OCI-LY1 (cell line): ENCODE measurements at regions not wholly inside any gene's neighbourhood (a gene's known extent, or its start where the extent isn't known, plus 50 kb on each side); places are given as distances from the start of the nearest gene placed in this dataset.

Experiments
- H2AFZ ChIP-seq: fragments of 200-600 bp; sonication (generic), shearing (Covaris generic); 2 replicates; pipeline ENCODE4 v1.6.0; 2014; ENCODE audit warnings: antibody characterized with exemption, mild to moderate bottlenecking, low read length
- H3F3A ChIP-seq: fragments of 200-600 bp; sonication (generic), shearing (Covaris generic); 2 replicates; pipeline ENCODE4 v1.6.0; 2014; ENCODE audit warnings: mild to moderate bottlenecking, antibody characterized with exemption, low read length, moderate library complexity; ENCODE audit not compliant: insufficient read depth
- H3K27ac ChIP-seq: fragments of 200-600 bp; sonication (generic); 2 replicates; pipeline ENCODE4 v1.5.1; 2014; ENCODE audit warnings: low read length, mixed run types, mild to moderate bottlenecking, low read depth; ENCODE audit not compliant: poor library complexity, severe bottlenecking
- H3K27me3 ChIP-seq: fragments of 200-600 bp; sonication (generic); 2 replicates; pipeline ENCODE4 v1.6.0; 2014; ENCODE audit warnings: antibody characterized with exemption, mild to moderate bottlenecking, low read length, moderate library complexity; ENCODE audit not compliant: insufficient read depth
- H3K36me3 ChIP-seq: fragments of 200-600 bp; sonication (generic); 2 replicates; pipeline ENCODE4 v1.6.1; 2014; ENCODE audit warnings: mild to moderate bottlenecking, antibody characterized with exemption, low read length, moderate library complexity, mixed read lengths; ENCODE audit not compliant: insufficient read depth
- H3K4me1 ChIP-seq: fragments of 200-600 bp; sonication (generic); 2 replicates; pipeline ENCODE4 v1.5.1; 2014; ENCODE audit warnings: mild to moderate bottlenecking, low read length, moderate library complexity; ENCODE audit not compliant: insufficient read depth, severe bottlenecking
- H3K4me2 ChIP-seq: fragments of 200-600 bp; sonication (generic), shearing (Covaris generic); 2 replicates; pipeline ENCODE4 v1.6.1; 2014; ENCODE audit warnings: low read length
- H3K4me3 ChIP-seq: fragments of 200-600 bp; sonication (generic); 2 replicates; pipeline ENCODE4 v1.5.1; 2014; ENCODE audit warnings: low read length, low read depth, mild to moderate bottlenecking, mixed read lengths; ENCODE audit not compliant: poor library complexity, severe bottlenecking
- H3K79me2 ChIP-seq: fragments of 200-600 bp; shearing (Covaris generic); 2 replicates; pipeline ENCODE4 v1.6.1; 2016; ENCODE audit warnings: mixed run types, low read length, mixed read lengths; ENCODE audit not compliant: insufficient read depth
- H3K9ac ChIP-seq: fragments of 200-600 bp; sonication (generic), shearing (Covaris generic); 2 replicates; pipeline ENCODE4 v1.6.1; 2014; ENCODE audit warnings: mild to moderate bottlenecking, low read length, mixed read lengths
- H3K9me2 ChIP-seq: fragments of 200-600 bp; sonication (generic), shearing (Covaris generic); 2 replicates; pipeline ENCODE4 v1.6.1; 2014; ENCODE audit warnings: low read depth, mild to moderate bottlenecking, low read length, mixed read lengths
- H3K9me3 ChIP-seq: fragments of 200-600 bp; shearing (Covaris generic); 2 replicates; pipeline ENCODE4 v1.6.1; 2014; ENCODE audit warnings: low read length, mixed read lengths
- H4K20me1 ChIP-seq: fragments of 200-600 bp; sonication (generic), shearing (Covaris generic); 2 replicates; pipeline ENCODE4 v1.6.0; 2016; ENCODE audit warnings: mild to moderate bottlenecking, low read length; ENCODE audit not compliant: insufficient read depth
- CTCF ChIP-seq: fragments of 200-600 bp; sonication (generic), shearing (Covaris generic); IDR thresholded peaks from 2 replicates; pipeline ENCODE4 v1.5.1; 2017; ENCODE audit warnings: mild to moderate bottlenecking, antibody characterized with exemption, low read length, moderate library complexity, mixed read lengths
- EZH2 ChIP-seq: fragments of 200-600 bp; sonication (generic), shearing (Covaris generic); IDR thresholded peaks from 2 replicates; pipeline ENCODE4 v1.8.0; 2017; ENCODE audit warnings: borderline replicate concordance, mixed run types, mild to moderate bottlenecking, antibody characterized with exemption, low read length, moderate library complexity, mixed read lengths

- H3K79me2 ChIP-seq = no peaks in the 10 kb centered on the region
Observed at GRCh38 chr3:181464033-181464694, 247.6 kb upstream of the SOX2 start.

GRCh38 chr3:181461381-181461780 lies 250.3 kb upstream of the SOX2 start:
- Histone ChIP-seq H3K79me2 (no peaks in the 10 kb centered on the region), H3F3A (no peaks in the 10 kb centered on the region), H3K9me2 (no peaks in the 10 kb centered on the region), H3K36me3 (no peaks in the 10 kb centered on the region), H3K27me3 (no peaks in the 10 kb centered on the region), H3K4me1 (peaks cover 88% of the 10 kb centered on the region), H3K9ac (no peak overlapping the region; the same call in 1 of the 2 replicates), H3K27ac (peak overlapping the region; percentile 31), H4K20me1 (no peaks in the 10 kb centered on the region), H3K9me3 (no peaks in the 10 kb centered on the region), H3K4me2 (no peak overlapping the region), H2AFZ (peak overlapping the region; percentile 71; the same call in 1 of the 2 replicates), H3K4me3 (no peak overlapping the region)
- no peak for TF ChIP-seq CTCF
- no peak for TF ChIP-seq EZH2

More at GRCh38 chr3:181464033-181464694, 247.6 kb upstream of the SOX2 start:
- Histone ChIP-seq H3K9ac (no peak overlapping the region), H3K27me3 (no peaks in the 10 kb centered on the region), H2AFZ (no peak overlapping the region), H3K9me2 (no peaks in the 10 kb centered on the region), H3K27ac (no peak overlapping the region), H3K4me1 (peaks cover 87% of the 10 kb centered on the region), H3K9me3 (no peaks in the 10 kb centered on the region), H3K4me2 (no peak overlapping the region), H3K4me3 (no peak overlapping the region), H3F3A (no peaks in the 10 kb centered on the region), H4K20me1 (no peaks in the 10 kb centered on the region), H3K36me3 (no peaks in the 10 kb centered on the region)
- no peak for TF ChIP-seq EZH2
- no peak for TF ChIP-seq CTCF

- Histone ChIP-seq H3K9me3 (no peaks in the 10 kb centered on the region), H3K4me2 (no peak overlapping the region), H3K4me1 (peaks cover 91% of the 10 kb centered on the region), H3K9me2 (no peaks in the 10 kb centered on the region), H3K36me3 (no peaks in the 10 kb centered on the region), H3K9ac (no peak overlapping the region; the same call in 1 of the 2 replicates), H3F3A (no peaks in the 10 kb centered on the region), H2AFZ (peak overlapping the region; percentile 21; the same call in 1 of the 2 replicates), H3K4me3 (no peak overlapping the region), H3K27ac (peak overlapping the region; percentile 86), H4K20me1 (no peaks in the 10 kb centered on the region), H3K79me2 (no peaks in the 10 kb centered on the region), H3K27me3 (no peaks in the 10 kb centered on the region)
- TF ChIP-seq EZH2 = no peak
- TF ChIP-seq CTCF = no peak
Observed at GRCh38 chr3:181459516-181459915, 252.2 kb upstream of the SOX2 start.
